ENCODE measurements at regions not wholly inside any gene's neighbourhood (a gene's known extent, or its start where the extent isn't known, plus 50 kb on each side); places are given as distances from the start of the nearest gene placed in this dataset.

DNA sequence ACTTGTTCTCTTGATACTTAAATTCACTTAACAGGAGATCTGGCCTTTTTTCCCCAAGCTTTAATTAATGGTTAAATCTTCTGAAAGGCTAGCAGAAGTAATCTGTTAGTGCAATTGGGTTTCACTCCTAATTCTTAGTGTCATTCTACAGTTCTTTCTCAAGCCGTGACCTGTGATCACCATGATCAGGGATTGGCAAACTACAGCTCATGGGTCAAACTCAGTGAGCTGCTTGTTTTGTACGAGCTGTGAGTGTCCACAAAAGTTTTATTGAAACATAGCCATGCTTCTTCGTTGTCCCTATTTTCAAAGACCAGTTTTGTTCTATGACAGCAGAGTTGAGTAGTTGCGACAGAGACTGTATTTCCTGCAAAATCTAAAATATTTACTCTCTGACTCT is 109.4 kb upstream of the KCNJ15 start:
- H3K4me1 ChIP-seq = no peaks in the 10 kb centered on the region
- ATAC-seq (no peak), DNase-seq (no peak)
- WGBS, 2 donors = 73 to 74% methylated on average over 4 of the region's 4 CpGs
- peaks cover 0 to 15% (median 4%) of the 10 kb centered on the region in 7 donors for H3K27me3 ChIP-seq
- H3K36me3 ChIP-seq = no peaks in the 10 kb centered on the region
- TF ChIP-seq, protein P1, sequence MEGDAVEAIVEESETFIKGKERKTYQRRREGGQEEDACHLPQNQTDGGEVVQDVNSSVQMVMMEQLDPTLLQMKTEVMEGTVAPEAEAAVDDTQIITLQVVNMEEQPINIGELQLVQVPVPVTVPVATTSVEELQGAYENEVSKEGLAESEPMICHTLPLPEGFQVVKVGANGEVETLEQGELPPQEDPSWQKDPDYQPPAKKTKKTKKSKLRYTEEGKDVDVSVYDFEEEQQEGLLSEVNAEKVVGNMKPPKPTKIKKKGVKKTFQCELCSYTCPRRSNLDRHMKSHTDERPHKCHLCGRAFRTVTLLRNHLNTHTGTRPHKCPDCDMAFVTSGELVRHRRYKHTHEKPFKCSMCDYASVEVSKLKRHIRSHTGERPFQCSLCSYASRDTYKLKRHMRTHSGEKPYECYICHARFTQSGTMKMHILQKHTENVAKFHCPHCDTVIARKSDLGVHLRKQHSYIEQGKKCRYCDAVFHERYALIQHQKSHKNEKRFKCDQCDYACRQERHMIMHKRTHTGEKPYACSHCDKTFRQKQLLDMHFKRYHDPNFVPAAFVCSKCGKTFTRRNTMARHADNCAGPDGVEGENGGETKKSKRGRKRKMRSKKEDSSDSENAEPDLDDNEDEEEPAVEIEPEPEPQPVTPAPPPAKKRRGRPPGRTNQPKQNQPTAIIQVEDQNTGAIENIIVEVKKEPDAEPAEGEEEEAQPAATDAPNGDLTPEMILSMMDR (IDR thresholded peaks at IDR 0.05) = no peak
- H3K9me3 ChIP-seq = peaks cover 0 to 20% (median 8%) of the 10 kb centered on the region in 11 donors
- H3K4me3 ChIP-seq = no peak overlapping the region
- intact Hi-C loops (cut with DNase I) = no loop called here
- no peak overlapping the region for H3K27ac ChIP-seq

DNA sequence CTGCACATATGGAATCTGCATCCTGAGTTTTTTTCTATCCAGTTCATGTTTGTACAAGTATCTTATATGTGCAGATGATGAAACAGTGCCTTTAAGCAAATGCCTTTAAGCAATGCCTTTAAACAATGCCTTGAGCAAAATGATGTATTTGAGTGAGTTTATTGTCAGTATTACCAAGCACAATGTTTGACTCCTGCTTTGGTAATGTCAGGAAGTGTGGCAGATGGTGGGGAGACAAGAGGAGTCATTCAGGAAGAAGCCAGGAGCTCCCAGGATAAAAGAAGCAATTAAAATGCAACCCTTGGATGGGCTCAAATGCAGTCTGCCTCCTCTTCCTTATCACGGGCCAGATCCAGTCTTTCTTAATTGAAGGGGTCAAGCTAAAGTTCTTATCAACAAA is 108.7 kb upstream of the KCNJ15 start:
- intact Hi-C loops (cut with DNase I) = no loop called here
- TF ChIP-seq, protein P1 (IDR thresholded peaks at IDR 0.05) = no peak
- no peak overlapping the region for H3K4me3 ChIP-seq
- WGBS, 2 donors = 16 to 35% methylated on average over 1 of the region's 1 CpG
- H3K9me3 ChIP-seq = peaks cover 0 to 20% (median 8%) of the 10 kb centered on the region in 11 donors
- no peaks in the 10 kb centered on the region for H3K4me1 ChIP-seq
- DNase-seq (no peak), ATAC-seq (no peak)
- peaks cover 0 to 21% (median 8%) of the 10 kb centered on the region in 7 donors for H3K27me3 ChIP-seq
- no peaks in the 10 kb centered on the region for H3K36me3 ChIP-seq
- H3K27ac ChIP-seq = no peak overlapping the region

DNA sequence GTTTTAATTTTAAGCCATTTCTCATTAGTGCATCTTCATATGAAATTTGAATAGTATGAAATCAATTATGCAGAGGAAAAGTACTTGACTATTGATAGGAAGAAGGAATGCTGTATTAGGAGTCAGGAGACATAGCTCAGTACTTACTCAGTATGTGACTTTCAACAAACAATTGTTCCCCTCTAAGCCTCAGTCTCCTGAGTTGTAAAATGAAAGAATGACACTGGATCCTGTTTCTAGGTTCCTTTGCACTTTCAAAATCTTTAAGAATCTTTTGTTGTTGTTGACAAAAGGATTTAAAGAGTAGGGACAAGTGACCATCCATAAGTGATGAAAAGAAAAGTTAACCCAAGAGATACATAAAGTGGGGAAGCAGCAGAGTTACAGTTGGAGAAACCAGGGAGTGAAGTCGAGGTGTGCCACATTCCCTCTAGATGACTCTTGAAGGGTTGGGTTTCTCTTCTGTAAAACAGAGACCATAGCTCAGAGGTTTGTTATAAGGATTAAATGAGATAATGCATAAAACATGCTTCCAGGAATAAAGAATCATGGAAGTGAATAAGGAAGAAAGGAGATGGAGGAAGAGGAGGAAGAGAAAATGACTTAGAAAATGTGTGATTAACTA is 105.7 kb upstream of the KCNJ15 start:
- ATAC-seq = no peak
- H3K27ac ChIP-seq = no peak overlapping the region
- 67 to 78% methylated on average over 1 of the region's 1 CpG for WGBS, 2 donors
- intact Hi-C loops (cut with DNase I) = no loop called here
- TF ChIP-seq, protein P1 (IDR thresholded peaks at IDR 0.05) = no peak
- H3K27me3 ChIP-seq = peaks cover 0 to 50% (median 18%) of the 10 kb centered on the region in 7 donors
- H3K4me1 ChIP-seq = no peaks in the 10 kb centered on the region
- no peaks in the 10 kb centered on the region for H3K36me3 ChIP-seq
- H3K9me3 ChIP-seq = no peaks in the 10 kb centered on the region
- H3K4me3 ChIP-seq = no peak overlapping the region
- no peak for DNase-seq

DNA sequence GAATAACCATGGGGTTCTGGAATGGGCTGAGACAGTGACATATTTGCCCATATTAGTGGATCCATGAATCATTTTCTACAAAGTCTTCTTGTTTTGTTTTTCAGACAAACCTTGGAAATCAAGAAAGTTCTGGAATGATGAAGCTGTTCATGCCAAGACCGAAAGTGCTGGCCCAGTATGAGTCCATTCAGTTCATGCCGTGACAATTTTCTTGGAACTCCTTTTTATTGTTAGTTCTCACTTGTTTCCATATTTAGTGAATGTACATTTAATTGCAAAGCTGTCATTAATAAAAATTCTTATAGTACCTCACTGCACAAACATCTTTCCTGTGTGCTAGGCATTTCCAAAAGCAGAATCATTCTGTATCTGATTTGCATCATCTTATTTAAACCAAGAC is 100.6 kb upstream of the KCNJ15 start:
- no peak overlapping the region for H3K27ac ChIP-seq
- H3K36me3 ChIP-seq = no peaks in the 10 kb centered on the region
- DNase-seq = no peak
- no peaks in the 10 kb centered on the region for H3K9me3 ChIP-seq
- no peak for ATAC-seq
- TF ChIP-seq, protein P1 (IDR thresholded peaks at IDR 0.05) = no peak
- no peak overlapping the region for H3K4me3 ChIP-seq
- WGBS, 2 donors = 83 to 85% methylated on average over 2 of the region's 2 CpGs
- H3K27me3 ChIP-seq = peaks cover 0 to 55% (median 28%) of the 10 kb centered on the region in 7 donors
- H3K4me1 ChIP-seq = peaks cover 0 to 5% (median 0%) of the 10 kb centered on the region in 9 donors
- intact Hi-C loops (cut with DNase I) = loop anchor here in 4 of 10 donors (5.0 kb wide), 2 partner anchors 61 to 201 kb away; no protein-coding TSS in a partner anchor

All from heart right ventricle (tissue), 16 donors.